OCI-M1 (cell line): ENCODE measurements at regions not wholly inside any gene's neighbourhood (a gene's known extent, or its start where the extent isn't known, plus 50 kb on each side); places are given as distances from the start of the nearest gene placed in this dataset.
"Not testable (repeated sequence)": the region's sequence is repeated elsewhere in the genome, so short reads cannot be mapped to it uniquely, and the experiment has no call there.

Experiments used
- DNase-seq: peaks from one replicate; lab custom pipeline; 2025; lab: John Stamatoyannopoulos, UW

DNA sequence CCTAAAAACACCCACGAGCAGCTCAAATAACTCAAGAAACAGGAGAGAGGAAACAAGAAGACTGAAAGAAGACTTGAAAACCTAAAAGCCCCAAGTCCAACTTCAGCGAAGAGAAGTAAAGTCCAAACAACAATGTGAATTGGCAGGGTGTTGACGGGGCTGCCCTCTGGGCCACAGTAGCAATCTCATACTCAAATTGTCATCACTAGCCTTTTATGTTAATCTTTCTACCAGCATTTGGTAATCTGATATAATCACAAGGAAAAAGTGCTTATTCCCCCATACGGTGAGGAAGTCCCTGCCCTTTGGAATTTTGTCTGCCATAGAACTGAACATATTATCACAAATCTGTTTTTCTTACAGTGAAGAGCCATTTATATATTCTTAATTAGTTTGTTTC, 51.5 kb upstream of the IFNE start:
- DNase-seq, result no peak

DNA sequence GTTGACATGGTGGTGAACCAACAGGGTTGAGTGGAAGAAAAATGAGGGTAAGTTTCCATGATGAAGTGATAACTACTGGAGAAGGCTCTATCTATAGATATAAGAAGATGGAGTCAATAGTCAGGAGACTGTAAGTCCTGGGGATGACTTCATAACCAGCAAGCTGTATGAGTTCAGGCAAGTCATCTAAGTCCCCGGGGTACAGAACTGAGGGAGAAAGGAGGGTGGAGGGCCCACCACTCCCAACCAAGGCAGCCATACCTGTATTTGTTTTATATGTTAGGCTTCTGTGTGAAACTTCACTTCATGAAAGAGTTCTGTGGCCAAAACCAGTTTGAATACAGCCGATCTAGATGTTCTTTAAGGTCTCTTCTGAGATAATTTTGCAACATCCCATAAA, 53.3 kb upstream of the IFNE start:
- DNase-seq, result no peak

DNA sequence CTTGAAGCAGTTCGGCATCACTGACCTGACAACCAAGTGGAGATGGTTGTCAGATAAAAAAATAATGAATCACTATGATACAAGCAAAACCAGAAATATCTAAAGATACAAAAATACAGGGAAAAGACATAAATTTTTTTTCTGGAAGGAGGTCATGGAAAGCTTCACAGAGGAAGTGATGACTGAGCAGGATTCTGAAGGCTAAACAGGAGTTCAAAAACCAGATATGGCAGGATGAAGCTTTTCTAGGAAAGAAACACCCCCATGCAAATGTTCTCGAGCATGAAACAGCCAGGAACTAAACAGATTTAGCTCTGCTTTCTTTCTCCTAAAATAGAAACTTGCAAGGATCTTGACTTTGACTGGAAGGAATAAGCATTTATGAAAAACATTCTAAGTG, 60.7 kb upstream of the IFNE start:
- DNase-seq, result no peak

DNA sequence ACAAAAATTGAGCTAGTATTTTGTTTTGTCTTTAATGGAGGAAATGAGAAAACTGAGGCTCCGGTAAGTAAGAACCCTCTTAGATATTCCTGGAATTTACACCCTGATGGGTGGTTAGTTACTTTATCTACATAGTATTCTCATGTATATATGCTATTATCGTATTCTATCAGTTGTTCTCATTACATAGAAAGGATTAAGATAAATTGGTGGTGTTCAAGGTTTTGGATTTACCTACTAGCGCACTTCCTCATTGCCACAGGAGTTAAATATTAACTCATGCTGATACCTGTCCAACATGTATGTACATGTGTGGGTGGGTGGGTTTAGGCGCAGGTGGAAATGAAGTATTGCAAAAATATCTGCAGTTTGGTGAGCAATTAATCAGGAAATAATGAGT, 61.1 kb upstream of the IFNE start:
- peak; percentile 9 for DNase-seq

DNA sequence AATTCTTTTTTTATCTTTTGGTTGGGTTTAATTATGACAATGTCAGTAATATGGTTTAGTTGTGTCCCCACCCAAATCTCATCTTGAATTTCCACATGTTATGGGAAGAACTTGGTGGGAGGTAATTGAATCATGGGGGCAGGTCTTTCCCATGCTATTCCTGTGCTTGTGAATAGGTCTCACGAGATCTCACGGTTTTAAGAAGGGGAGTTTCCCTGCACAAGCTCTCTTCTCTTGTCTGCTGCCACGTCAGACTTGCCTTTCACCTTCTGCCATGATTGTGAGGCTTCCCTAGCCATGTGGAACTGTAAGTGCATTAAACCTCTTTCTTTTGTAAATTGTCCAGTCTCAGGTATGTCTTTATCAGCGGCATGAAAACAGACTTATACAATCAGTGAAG, 61.7 kb upstream of the IFNE start:
- DNase-seq, result not testable (repeated sequence)

DNA sequence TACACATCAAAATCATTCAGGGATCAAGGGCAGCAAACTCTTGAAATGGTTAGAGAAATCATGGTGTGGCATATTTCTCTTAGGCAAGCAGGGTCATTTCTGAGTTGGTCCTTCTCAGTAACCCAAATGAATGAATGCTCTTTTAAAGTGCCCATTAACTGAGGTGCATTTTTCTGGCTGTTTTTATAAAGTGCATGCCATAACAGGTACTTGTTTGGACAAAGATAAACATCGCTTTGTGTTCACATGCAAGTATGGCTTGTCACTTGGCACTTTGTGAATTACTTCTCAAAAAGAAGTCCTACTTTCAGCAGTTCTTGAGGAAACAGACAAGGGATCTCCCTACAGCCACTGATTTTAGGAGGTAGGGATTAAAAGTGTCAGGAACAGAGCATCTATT, 64.8 kb upstream of the IFNE start:
- no peak for DNase-seq

DNA sequence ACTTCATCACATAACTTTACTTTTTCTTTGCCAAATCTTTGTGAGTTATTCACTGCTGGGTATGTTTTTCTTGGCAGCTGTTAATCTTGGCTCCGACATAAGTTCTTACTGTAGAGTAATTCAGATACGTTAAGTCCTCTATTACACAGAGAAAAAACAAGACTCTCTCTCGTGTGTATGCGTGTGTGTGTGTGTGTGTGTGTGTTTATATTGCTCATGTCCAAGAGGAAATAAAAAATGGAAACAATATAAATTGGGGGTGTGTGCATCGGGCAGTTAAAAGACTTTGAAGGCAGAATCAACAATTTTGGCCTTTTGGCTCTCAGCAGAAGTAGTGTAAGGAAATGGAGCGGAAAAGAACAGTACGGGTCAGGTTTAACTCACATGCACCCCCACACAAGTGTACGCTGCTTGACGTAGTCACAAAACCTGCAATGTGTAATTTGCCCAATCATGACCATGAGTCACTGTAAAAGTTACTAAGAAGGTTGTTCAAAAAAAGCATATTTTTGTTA, 67.2 kb upstream of the IFNE start:
- no peak for DNase-seq

DNA sequence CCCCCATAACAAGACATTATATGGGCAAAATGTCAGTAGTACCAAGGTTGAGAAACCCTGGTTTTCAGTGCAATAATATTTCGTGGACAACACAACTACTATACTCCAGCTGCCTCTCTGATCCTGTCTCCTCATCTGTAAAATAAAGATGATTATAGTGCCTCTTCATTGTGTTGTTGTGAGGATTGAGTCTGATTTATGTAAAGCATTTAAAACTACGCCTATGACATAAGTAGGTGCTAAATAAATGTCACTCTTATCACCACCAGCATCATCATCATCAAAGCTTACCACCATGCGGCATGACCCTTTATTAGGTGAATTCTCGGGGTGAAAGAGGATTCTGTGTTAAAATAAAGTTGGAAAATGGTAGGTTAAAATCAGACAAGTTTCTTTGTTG, 67.8 kb upstream of the IFNE start:
- DNase-seq, result no peak

DNA sequence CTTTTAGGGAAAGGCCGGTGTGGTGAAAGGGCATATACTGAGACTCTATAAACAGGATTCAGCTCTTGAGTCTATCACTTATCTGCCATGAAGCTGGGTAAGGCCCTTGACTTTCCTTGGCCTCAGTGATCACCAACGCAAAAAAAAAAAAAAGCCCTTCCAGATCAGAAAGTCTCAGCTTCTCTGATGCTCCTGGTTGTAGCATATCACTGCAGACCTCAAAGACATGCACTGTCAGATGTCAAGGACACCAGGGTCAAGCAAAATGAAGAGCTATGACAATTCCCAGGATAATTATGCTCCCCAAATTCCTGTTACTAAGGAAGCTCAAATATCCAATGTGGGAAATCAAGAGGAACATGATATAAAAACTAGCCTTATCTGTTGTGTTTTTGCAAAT, 68.3 kb upstream of the IFNE start:
- DNase-seq, result no peak

DNA sequence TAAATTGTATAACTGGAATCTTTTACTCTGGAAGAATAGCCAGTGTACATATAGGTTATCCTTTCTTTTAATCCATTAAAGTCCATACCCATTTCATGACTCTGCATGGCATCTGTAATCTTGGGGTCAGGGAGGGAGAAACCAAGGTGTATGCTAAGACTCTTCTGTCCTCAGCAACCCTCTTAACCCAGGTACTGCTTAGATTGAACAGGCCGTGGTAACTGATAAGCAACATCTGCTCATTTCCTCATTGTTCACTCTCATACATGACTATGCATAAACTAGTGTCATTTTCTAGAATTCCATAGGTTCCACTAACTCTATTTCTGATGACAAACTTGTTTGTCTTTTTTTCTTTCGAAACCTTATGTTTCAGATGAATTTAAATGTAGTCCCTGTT, 69.3 kb upstream of the IFNE start:
- DNase-seq, result peak; percentile 18

DNA sequence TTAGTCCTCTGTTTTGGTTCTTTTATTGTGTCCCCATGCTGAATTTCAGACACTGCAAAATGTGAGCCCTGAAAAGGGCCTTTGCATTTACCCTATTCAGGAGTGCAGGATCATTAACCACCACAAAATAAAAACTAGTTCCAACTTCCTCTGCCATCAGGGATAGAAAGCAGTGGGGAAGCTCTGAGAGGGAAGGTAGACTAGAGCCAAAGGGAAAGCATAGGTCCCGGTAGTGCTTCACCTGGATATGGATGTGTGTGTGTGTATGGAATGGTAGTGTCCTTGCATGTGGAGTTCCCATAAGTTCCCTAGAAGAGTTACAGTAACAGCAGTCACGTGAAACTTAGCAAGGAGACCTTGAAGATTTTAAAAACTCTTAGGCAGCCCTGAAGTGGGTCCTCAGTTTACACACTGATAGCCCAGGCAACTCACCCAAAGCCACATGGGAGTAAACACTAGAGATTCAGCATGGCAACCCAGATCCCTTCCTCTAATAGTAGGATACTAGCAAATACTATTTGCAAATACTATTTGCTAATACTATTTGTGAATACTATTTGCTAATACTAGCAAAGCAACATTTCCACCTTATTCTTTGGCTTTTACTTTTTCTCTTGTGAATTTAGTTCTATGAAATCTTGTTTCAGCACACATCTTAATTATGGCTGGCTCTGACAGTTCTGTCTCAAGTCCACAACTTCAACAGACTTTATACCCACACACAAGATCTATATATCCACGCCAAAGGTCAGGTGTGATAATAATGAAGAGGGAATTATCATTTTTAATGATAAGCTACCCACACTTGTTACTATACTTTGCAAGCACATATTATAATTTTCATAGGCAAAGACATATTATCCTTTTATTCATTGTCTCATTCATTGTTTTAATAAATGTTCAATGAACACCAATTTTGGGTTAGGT, 70.4 kb upstream of the IFNE start:
- DNase-seq, result no peak

DNA sequence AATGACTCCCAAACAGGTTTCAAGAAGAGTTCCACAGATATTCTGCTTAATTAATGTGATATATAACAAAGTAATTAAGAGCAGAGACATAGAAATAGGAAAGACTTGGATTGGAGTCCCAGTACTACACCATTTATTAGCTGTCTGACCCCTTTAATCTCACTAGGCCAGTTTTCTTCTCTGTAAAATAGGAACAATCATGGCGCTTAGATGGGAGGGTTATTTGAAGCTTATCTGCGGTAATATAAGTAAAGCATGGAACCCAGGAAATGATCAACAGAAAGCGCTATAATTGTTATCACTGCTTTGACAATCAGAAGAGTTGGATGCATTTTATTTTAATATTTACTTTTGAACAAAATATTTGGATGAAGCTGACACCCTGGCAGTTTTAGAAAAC, 71.3 kb upstream of the IFNE start:
- DNase-seq, result no peak

DNA sequence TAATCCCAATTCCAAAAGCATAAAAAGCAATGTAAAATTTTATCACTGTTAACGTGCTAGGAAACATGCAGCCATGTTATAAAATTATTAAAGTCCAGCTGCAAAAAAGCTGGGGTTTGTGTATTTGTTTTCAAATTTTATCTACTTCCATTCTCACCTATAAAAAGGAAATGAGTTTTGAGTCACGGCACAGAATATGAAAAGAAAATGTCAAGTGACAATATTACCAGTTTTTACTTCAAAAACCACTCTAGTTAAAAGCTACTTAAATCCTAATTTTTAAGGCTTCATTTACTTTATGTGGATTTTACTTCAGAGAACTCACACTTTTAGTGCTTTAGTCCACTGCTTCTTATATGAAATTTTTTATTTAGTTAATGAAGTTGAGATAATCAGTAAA, 72.7 kb upstream of the IFNE start:
- no peak for DNase-seq

DNA sequence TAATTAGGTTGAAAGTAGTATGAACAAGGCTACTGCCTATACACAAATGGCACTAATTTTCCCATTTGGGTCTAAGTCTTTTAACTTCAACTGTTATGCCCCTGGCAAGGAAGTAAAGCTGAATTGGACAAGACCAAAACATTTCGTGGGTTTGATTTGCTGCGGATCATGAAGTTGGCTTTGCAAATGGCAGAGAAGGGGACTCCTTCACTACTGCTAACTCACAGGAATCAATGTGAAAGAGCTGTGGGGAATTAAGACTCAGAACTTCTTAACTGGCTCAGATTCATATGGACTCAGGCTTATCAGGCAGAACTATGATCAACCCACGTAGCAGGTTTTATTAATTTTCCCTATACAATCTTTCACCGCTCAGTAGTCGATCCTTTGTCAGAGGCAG, 73.8 kb upstream of the IFNE start:
- no peak for DNase-seq

DNA sequence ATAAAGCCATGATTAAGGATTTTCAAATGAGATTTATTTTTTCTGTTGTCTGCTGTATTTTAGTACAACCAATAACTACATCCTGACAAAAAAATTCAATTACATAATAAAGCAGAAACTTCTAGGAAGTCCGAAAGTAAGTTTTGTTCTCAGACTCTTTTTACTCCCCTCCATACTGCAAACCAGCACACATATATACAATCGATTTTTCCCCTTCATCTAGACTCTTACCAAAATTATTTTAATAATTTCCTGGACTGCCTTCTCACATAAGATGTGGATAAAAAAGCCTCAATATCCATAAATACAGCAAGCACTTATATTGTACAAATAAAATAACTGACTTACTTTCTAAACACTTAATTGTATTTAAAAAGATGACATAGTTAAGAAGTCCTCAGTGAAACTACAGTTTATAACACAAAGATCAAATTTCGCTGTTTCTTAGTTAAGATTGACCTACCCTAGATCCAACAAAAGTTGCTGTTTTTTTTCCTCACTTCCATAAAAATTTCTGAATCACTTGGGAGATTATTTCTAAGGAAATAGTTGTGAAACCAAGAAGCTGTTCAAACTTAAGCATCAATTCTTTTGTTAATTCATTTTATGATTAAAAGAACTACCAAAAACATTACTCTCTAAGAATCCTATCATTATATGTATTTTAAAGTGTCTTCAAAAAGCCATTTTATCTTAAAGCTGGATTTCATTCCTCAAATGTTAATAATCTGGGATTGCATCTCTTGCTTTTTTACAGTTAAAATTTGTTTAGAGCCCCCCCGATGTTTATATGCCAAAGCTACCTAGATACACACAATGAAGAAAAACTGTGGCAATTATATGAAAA, 74.7 kb upstream of the IFNE start:
- no peak for DNase-seq

DNA sequence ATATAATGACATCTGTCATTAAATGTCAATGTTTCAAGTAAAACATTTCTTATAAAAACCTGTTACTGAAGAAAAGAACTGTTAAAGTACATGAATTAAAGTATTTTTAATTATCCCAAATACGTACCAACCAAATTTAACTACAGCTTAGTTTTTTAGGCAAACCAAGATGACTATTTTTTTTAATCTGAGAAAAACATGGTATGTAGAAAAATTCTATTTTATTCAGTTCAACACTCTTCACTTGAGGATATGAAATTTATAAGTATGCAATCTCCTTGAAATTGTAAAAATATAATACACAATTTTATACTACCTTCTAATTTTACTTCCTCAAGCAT, 75.3 kb upstream of the IFNE start:
- DNase-seq, result no peak

DNA sequence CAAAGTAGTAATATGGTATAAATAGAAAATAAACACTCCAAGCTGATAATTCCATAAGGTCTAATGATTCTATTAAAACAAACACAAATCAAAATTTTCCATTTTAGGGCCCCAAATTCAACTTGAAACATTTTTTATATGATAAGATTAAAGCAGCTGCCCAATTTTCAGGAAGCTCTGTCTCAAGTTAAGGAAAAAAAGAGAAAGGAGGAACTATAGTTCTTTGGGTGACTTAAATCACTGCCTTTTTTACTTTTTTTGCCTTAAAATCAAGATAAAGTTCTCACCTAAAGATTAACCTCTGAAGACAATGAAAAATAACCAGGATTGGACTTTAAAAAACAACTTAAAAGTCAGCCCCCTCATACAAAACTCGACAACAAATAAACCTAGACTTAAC, 76.0 kb upstream of the IFNE start:
- no peak for DNase-seq

DNA sequence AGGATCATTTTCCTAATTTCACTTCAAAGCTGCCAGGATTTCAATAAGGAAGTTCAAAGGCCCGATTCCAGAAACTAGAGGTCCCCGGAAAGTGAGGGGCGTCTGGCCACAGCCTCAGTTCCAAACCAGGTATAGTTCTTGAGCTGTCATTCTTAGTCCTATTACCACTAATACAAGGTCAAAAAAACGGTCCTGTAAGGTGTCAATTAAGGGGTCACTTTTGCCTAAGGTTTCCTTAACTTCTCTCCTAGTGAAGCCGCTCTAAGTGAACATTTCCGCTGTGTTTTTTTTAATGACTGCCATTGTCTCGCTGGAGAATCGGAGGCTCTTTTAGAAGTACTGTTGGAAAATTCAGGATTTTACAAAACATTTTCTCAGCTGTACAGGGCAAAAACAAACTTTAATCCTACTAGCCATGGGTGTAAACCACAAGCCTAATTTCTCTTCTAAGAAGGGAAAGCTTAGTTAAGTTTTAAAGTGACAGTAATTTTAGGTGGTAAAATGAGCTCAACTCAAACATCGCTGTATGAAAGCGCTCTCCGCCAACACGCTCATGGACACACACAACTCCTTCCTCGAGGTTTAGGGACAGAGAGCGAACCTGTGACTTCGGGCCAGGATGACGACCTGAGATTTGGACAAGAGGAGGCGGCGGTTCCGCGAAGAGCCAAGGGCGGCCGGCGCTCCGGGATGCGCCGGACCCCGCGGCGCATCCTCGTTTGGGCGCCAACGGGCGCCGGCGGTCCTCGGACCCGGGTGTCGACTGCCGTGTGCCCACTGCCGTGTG, 76.7 kb upstream of the IFNE start:
- DNase-seq, result no peak

DNA sequence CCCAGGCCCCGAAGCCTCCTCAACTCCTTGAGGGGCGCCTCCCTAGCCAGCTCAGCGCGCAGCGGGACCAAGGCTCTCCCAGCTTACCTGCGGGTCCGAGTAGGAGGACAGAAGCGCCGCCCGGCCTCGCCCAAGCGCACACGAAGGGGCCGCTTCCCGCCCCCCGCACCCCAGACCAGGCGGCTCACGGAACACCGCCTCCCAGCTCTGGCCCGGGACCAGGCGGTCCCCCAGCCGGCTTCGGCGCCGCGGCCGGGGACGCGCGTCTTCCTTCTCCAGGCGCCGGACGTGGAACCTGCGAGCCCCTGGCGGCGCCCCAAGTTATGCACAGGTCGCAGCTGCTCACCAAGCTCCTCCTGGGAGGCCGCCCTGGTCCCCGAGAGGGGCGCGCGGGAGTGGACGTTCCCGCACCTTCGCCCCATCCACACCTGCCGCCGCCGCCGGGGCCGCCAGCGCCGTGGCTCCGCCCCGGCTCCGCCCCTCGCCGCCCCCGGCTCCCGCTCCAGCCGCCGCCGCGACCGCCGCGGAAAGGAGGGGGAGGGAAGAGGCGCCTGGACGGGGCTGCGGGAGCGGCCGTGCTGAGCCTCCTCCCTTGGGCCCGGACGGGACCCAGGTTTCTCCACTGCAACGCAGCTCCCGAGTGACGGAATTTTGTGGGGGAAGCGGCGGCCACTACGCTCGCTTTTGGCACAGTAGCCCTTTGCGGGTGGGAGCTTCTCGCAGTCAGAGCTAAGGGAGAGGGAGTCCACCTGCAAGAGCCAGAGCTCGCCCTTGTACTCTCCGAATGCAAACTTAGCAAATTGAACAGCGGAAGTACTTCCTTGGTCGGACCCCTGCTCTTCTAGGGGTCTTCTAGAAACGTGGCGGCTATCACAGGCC, 77.5 kb upstream of the IFNE start:
- DNase-seq, result no peak

DNA sequence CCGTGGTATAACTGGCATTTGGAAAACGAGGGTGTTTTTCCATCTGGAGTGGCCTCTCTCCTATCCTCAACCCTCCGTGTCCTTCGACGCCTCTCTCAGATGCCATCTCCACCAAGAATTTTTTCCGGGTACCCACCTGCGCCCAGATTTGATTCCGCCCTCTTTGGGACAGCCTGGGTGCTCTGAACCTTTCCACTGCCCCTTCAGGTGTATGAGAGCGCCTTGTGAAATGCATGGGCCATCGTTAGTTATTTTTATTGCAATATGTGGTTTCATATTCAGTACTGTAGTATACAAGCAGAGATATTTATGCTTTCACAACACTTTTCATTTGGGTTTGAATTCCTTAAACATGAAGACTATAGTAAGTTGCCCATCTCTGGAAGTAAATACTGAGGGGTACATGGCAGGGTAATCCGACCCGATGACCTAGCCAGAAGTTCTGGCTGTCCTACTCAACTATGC, 78.2 kb upstream of the IFNE start:
- DNase-seq, result no peak

DNA sequence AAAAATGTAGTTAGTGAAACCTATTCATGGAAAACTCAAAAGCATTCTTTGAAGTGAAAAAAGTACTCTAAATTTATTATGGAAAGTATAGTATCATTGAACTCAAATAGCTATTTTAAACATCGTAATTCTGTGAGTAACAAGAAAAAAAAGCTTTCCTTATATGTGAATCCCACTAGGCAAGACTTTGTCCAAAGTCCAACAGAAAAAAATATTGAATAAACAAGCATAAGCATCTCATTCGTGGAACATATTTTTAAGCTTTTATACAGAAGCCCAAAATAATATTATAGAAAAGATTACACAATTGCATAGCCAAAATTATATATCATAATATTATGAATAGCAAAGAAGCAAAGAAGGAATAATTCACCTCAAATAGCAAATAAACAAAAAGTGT, 79.4 kb upstream of the IFNE start:
- no peak for DNase-seq
